GM18909 (cell line): ENCODE measurements at regions not wholly inside any gene's neighbourhood (a gene's known extent, or its start where the extent isn't known, plus 50 kb on each side); places are given as distances from the start of the nearest gene placed in this dataset.

Experiments
- ATAC-seq: cut with Tn5 transposase; IDR thresholded peaks from one replicate; pipeline ENCODE4 v1.9.1; 2021; ENCODE audit warnings: mild to moderate bottlenecking; ENCODE audit not compliant: unreplicated experiment, poor library complexity

GRCh38 chr17:69715656-69716055 is 301.2 kb downstream of the MAP2K6 start:
- no peak for ATAC-seq

GRCh38 chr17:69716556-69716955 is 302.1 kb downstream of the MAP2K6 start:
- ATAC-seq = no peak

GRCh38 chr17:69717214-69717613 is 302.7 kb downstream of the MAP2K6 start:
- no peak for ATAC-seq

GRCh38 chr17:69717819-69718218 is 303.3 kb downstream of the MAP2K6 start:
- no peak for ATAC-seq

- no peak for ATAC-seq
Observed at GRCh38 chr17:69719474-69720048, 305.1 kb downstream of the MAP2K6 start.

GRCh38 chr17:69722518-69722917 is 308.0 kb downstream of the MAP2K6 start:
- no peak for ATAC-seq

- no peak for ATAC-seq
Observed at GRCh38 chr17:69723316-69723715, 308.8 kb downstream of the MAP2K6 start.

GRCh38 chr17:69723741-69724140 is 309.2 kb downstream of the MAP2K6 start:
- ATAC-seq = no peak

GRCh38 chr17:69724238-69724637 is 309.7 kb downstream of the MAP2K6 start:
- ATAC-seq = no peak

GRCh38 chr17:69725146-69725545 is 310.6 kb downstream of the MAP2K6 start:
- ATAC-seq = no peak

- no peak for ATAC-seq
Observed at GRCh38 chr17:69728816-69729215, 314.3 kb downstream of the MAP2K6 start.

GRCh38 chr17:69729944-69730343 is 315.4 kb downstream of the MAP2K6 start:
- no peak for ATAC-seq

- no peak for ATAC-seq
Observed at GRCh38 chr17:69732272-69732918, 317.9 kb downstream of the MAP2K6 start.

- no peak for ATAC-seq
Observed at GRCh38 chr17:69733171-69734012, 318.9 kb downstream of the MAP2K6 start.

- ATAC-seq = no peak
Observed at GRCh38 chr17:69734656-69735055, 320.2 kb downstream of the MAP2K6 start.

GRCh38 chr17:69735285-69735684 is 320.8 kb downstream of the MAP2K6 start:
- ATAC-seq = no peak

GRCh38 chr17:69743091-69743490 is 328.6 kb downstream of the MAP2K6 start:
- no peak for ATAC-seq

GRCh38 chr17:69744512-69745070 is 330.1 kb downstream of the MAP2K6 start:
- no peak for ATAC-seq

- ATAC-seq = no peak
Observed at GRCh38 chr17:69749911-69750310, 325.1 kb upstream of the KCNJ16 start.

- no peak for ATAC-seq
Observed at GRCh38 chr17:69757688-69758430, 317.2 kb upstream of the KCNJ16 start.
